ENCODE measurements at regions not wholly inside any gene's neighbourhood (a gene's known extent, or its start where the extent isn't known, plus 50 kb on each side); places are given as distances from the start of the nearest gene placed in this dataset.
"Not testable (repeated sequence)": the region's sequence is repeated elsewhere in the genome, so short reads cannot be mapped to it uniquely, and the experiment has no call there.

- H3K4me3 ChIP-seq (replicated peaks in 1 of 2; ENCODE audit: low read depth in 2 of 2, low read length in 2 of 2), result no peak overlapping the region
- no peak for TF ChIP-seq CTCF (IDR thresholded peaks at IDR 0.05; ENCODE audit: low read depth, low read length)
- DNase-seq (ENCODE audit: low read depth in 2 of 2), result peak; percentile 21 to 30
Observed at GRCh38 chr4:162782778-162783525, 383.7 kb downstream of the NAF1 start.

- H3K4me3 ChIP-seq (replicated peaks in 1 of 2; ENCODE audit: low read depth in 2 of 2, low read length in 2 of 2), result no peak overlapping the region
- DNase-seq (ENCODE audit: low read depth in 2 of 2), result no peak
- no peak for TF ChIP-seq CTCF (IDR thresholded peaks at IDR 0.05; ENCODE audit: low read depth, low read length)
Observed at GRCh38 chr4:162782096-162782777, 384.5 kb downstream of the NAF1 start.

- DNase-seq (ENCODE audit: low read depth in 2 of 2), result peak; percentile 33 to 60
- no peak overlapping the region for H3K4me3 ChIP-seq (replicated peaks in 1 of 2; ENCODE audit: low read depth in 2 of 2, low read length in 2 of 2)
- TF ChIP-seq CTCF (IDR thresholded peaks at IDR 0.05; ENCODE audit: low read depth, low read length), result no peak
Observed at GRCh38 chr4:162770761-162771490, 395.8 kb downstream of the NAF1 start.

GRCh38 chr4:162767083-162767482 is 399.6 kb downstream of the NAF1 start:
- DNase-seq (ENCODE audit: low read depth in 2 of 2), result no peak
- H3K4me3 ChIP-seq (replicated peaks in 1 of 2; ENCODE audit: low read depth in 2 of 2, low read length in 2 of 2), result no peak overlapping the region
- no peak for TF ChIP-seq CTCF (IDR thresholded peaks at IDR 0.05; ENCODE audit: low read depth, low read length)

- no peak overlapping the region for H3K4me3 ChIP-seq (replicated peaks in 1 of 2; ENCODE audit: low read depth in 2 of 2, low read length in 2 of 2)
- TF ChIP-seq CTCF (IDR thresholded peaks at IDR 0.05; ENCODE audit: low read depth, low read length), result no peak
- DNase-seq (ENCODE audit: low read depth in 2 of 2), result no peak
Observed at GRCh38 chr4:162761965-162762364, 404.7 kb downstream of the NAF1 start.

- DNase-seq (ENCODE audit: low read depth in 2 of 2), result not testable (repeated sequence)
Observed at GRCh38 chr4:162740228-162740627, 426.5 kb downstream of the NAF1 start.

GRCh38 chr4:162739596-162739995 is 427.1 kb downstream of the NAF1 start:
- not testable (repeated sequence) for DNase-seq (ENCODE audit: low read depth in 2 of 2); H3K4me3 ChIP-seq (replicated peaks in 1 of 2; ENCODE audit: low read depth in 2 of 2, low read length in 2 of 2)

More at GRCh38 chr4:162740228-162740627, 426.5 kb downstream of the NAF1 start:
- H3K4me3 ChIP-seq (replicated peaks in 1 of 2; ENCODE audit: low read depth in 2 of 2, low read length in 2 of 2), result not testable (repeated sequence)
